OCI-LY3 (cell line): ENCODE measurements at regions not wholly inside any gene's neighbourhood (a gene's known extent, or its start where the extent isn't known, plus 50 kb on each side); places are given as distances from the start of the nearest gene placed in this dataset.

Experiments used
- H2AFZ ChIP-seq: fragments of 200-600, 300-600 bp; shearing (Covaris generic); 2 replicates; pipeline ENCODE4 v1.6.0; 2014; ENCODE audit warnings: antibody characterized with exemption, low read depth, low read length
- H3K27ac ChIP-seq: fragments of 200-600, 300-600 bp; sonication (generic); 2 replicates; pipeline ENCODE4 v1.5.1; 2014; ENCODE audit warnings: mild to moderate bottlenecking, low read length, moderate library complexity, mixed read lengths
- H3K27me3 ChIP-seq: fragments of 200-600, 300-600 bp; sonication (generic); 2 replicates; pipeline ENCODE4 v1.6.1; 2014; ENCODE audit warnings: low read depth, low read length, mixed read lengths
- H3K36me3 ChIP-seq: fragments of 200-600, 300-600 bp; sonication (generic); replicated peaks from 2 replicates; pipeline ENCODE3; 2014; ENCODE audit warnings: low read depth, low read length, mixed read lengths
- H3K4me1 ChIP-seq: fragments of 300-600, 200-600 bp; sonication (generic); 2 replicates; pipeline ENCODE4 v1.6.1; 2014; ENCODE audit warnings: low read length, mixed read lengths
- H3K4me2 ChIP-seq: fragments of 200-600, 300-600 bp; sonication (generic); 2 replicates; pipeline ENCODE4 v1.6.1; 2014; ENCODE audit warnings: low read length, mixed read lengths
- H3K4me3 ChIP-seq: fragments of 300-600, 200-600 bp; sonication (generic); 2 replicates; pipeline ENCODE4 v1.5.1; 2014; ENCODE audit warnings: antibody characterized with exemption, mild to moderate bottlenecking, low read length, moderate library complexity
- H3K79me2 ChIP-seq: fragments of 300-600, 200-600 bp; shearing (Covaris generic); 2 replicates; pipeline ENCODE4 v1.6.1; 2014; ENCODE audit warnings: mild to moderate bottlenecking, low read length, mixed read lengths
- H3K9ac ChIP-seq: fragments of 300-600, 200-600 bp; shearing (Covaris generic); 2 replicates; pipeline ENCODE4 v1.6.0; 2014; ENCODE audit warnings: mild to moderate bottlenecking, low read length, moderate library complexity
- H3K9me3 ChIP-seq: fragments of 200-600, 300-600 bp; shearing (Covaris generic); 2 replicates; pipeline ENCODE4 v1.6.1; 2014; ENCODE audit warnings: low read length, mixed read lengths; ENCODE audit not compliant: insufficient read depth
- H4K20me1 ChIP-seq: fragments of 200-600, 300-600 bp; sonication (generic); 2 replicates; pipeline ENCODE4 v1.6.1; 2016; ENCODE audit warnings: low read length, mixed read lengths; ENCODE audit not compliant: insufficient read depth
- EZH2phosphoT487 ChIP-seq: fragments of 200-600 bp; shearing (Covaris generic); IDR thresholded peaks from 2 replicates; pipeline ENCODE4 v1.6.1; 2018; ENCODE audit warnings: antibody characterized with exemption, mixed run types, low read depth
- TF ChIP-seq, protein P1 (sequence below): fragments of 200-600, 300-600 bp; sonication (generic); IDR thresholded peaks from 2 replicates; pipeline ENCODE4 v1.5.1; 2014; ENCODE audit warnings: antibody characterized with exemption, low read length, low read depth

DNA sequence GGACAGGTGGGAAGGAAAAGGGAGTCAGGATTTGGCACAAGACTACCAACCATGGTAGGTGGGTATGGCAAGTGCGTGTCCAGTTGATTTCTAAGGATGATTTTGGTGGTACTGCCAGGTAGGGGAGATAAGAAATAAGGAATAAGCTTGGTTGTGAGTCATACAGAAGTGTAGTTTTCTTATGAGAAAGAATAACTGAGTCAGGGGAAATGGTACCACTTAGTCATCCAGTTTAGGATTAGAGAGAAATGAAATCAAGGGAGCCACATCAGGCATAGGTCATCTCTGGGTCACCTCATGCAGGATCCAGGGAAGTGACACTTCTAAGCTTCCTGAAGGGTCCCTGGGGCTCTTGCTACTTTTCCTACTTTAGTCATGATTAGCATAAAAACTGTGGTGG, 107.1 kb upstream of the C1GALT1C1 start:
- H4K20me1 ChIP-seq: no peaks in the 10 kb centered on the region
- H3K4me1 ChIP-seq: no peaks in the 10 kb centered on the region
- H3K36me3 ChIP-seq: no peaks in the 10 kb centered on the region
- no peak overlapping the region for H3K27ac ChIP-seq
- no peaks in the 10 kb centered on the region for H3K79me2 ChIP-seq
- TF ChIP-seq EZH2phosphoT487: no peak
- TF ChIP-seq, protein P1, sequence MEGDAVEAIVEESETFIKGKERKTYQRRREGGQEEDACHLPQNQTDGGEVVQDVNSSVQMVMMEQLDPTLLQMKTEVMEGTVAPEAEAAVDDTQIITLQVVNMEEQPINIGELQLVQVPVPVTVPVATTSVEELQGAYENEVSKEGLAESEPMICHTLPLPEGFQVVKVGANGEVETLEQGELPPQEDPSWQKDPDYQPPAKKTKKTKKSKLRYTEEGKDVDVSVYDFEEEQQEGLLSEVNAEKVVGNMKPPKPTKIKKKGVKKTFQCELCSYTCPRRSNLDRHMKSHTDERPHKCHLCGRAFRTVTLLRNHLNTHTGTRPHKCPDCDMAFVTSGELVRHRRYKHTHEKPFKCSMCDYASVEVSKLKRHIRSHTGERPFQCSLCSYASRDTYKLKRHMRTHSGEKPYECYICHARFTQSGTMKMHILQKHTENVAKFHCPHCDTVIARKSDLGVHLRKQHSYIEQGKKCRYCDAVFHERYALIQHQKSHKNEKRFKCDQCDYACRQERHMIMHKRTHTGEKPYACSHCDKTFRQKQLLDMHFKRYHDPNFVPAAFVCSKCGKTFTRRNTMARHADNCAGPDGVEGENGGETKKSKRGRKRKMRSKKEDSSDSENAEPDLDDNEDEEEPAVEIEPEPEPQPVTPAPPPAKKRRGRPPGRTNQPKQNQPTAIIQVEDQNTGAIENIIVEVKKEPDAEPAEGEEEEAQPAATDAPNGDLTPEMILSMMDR: no peak
- no peak overlapping the region for H3K4me3 ChIP-seq
- no peaks in the 10 kb centered on the region for H3K9me3 ChIP-seq
- H3K27me3 ChIP-seq: no peaks in the 10 kb centered on the region
- no peak overlapping the region for H3K9ac ChIP-seq
- no peak overlapping the region for H2AFZ ChIP-seq
- H3K4me2 ChIP-seq: no peak overlapping the region

DNA sequence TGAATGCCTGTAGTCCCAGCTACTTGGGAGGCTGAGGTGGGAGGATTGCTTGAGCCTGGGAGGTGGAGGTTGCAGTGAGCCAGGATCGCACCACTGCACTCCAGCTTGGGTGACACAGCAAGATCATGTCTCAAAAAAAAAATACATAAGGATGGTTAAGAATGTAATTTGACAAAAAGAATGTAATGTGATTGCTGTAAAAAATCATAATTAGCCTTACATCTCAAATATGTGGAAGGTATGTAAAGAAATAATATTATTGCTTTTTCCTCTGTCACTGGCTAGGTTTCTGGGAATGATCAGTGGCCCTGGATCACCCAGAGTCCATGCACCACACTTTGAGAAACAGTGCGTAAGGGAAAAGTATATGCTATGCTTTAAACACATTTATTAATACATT, 106.1 kb upstream of the C1GALT1C1 start:
- Histone ChIP-seq H3K4me3 (no peak overlapping the region), H3K9me3 (no peaks in the 10 kb centered on the region), H3K4me2 (no peak overlapping the region), H3K79me2 (no peaks in the 10 kb centered on the region), H3K27ac (no peak overlapping the region), H4K20me1 (no peaks in the 10 kb centered on the region), H3K36me3 (no peaks in the 10 kb centered on the region), H2AFZ (no peak overlapping the region), H3K9ac (no peak overlapping the region), H3K27me3 (no peaks in the 10 kb centered on the region), H3K4me1 (no peaks in the 10 kb centered on the region)
- no peak for TF ChIP-seq EZH2phosphoT487
- TF ChIP-seq, protein P1: no peak

DNA sequence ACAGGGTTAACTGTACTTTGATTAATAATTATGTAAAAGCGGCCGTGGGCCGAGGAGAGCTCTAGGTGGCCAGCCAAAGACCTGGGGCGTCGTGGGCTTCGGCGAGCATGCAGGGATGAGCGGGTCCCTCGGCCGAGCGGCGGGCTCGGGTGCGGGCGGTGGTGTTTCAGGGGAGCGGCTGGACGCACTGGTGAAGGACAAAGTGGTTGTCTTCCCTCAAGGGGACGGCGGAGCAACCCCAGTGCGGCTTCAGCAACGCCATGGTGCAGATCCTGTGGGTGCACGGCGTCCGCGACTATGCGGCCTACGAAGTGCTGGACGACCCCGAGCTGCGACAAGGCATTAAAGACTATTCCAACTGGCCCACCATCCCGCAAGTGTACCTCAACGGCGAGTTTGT, 103.0 kb upstream of the C1GALT1C1 start:
- Histone ChIP-seq H3K9ac (no peak overlapping the region), H3K27ac (no peak overlapping the region), H3K4me3 (no peak overlapping the region), H2AFZ (no peak overlapping the region), H4K20me1 (no peaks in the 10 kb centered on the region), H3K4me2 (no peak overlapping the region), H3K36me3 (no peaks in the 10 kb centered on the region), H3K9me3 (no peaks in the 10 kb centered on the region), H3K27me3 (no peaks in the 10 kb centered on the region), H3K79me2 (no peaks in the 10 kb centered on the region), H3K4me1 (peaks cover under 1% of the 10 kb centered on the region; the same call in 1 of the 2 replicates)
- TF ChIP-seq, protein P1: no peak
- no peak for TF ChIP-seq EZH2phosphoT487

DNA sequence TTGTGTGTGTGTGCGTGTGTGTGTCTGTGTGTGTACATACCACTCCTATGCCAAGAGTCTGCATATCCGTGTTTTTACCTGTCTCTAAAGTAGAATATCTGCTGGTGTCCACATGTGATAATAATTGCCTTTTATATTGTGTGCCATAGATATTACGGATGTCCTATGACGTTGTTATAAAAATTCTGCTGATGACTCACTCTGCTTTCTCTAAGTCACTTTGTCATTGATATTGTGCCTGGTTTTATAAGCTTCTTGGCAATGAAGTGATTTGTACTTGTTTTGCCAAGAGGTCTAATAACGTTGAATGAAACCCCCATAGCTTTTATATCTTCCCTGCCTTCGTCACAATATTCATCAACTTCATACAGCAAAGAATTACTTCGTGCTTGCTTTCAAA, 102.6 kb upstream of the C1GALT1C1 start:
- no peak overlapping the region for H3K4me2 ChIP-seq
- H3K79me2 ChIP-seq: no peaks in the 10 kb centered on the region
- no peak for TF ChIP-seq EZH2phosphoT487
- TF ChIP-seq, protein P1: no peak
- peaks cover 5% of the 10 kb centered on the region; the same call in 1 of the 2 replicates for H3K4me1 ChIP-seq
- no peaks in the 10 kb centered on the region for H4K20me1 ChIP-seq
- H3K9me3 ChIP-seq: no peaks in the 10 kb centered on the region
- H2AFZ ChIP-seq: no peak overlapping the region
- no peaks in the 10 kb centered on the region for H3K27me3 ChIP-seq
- H3K27ac ChIP-seq: no peak overlapping the region
- H3K9ac ChIP-seq: no peak overlapping the region
- no peak overlapping the region for H3K4me3 ChIP-seq
- H3K36me3 ChIP-seq: no peaks in the 10 kb centered on the region
